ENCODE measurements at regions not wholly inside any gene's neighbourhood (a gene's known extent, or its start where the extent isn't known, plus 50 kb on each side); places are given as distances from the start of the nearest gene placed in this dataset.

DNA sequence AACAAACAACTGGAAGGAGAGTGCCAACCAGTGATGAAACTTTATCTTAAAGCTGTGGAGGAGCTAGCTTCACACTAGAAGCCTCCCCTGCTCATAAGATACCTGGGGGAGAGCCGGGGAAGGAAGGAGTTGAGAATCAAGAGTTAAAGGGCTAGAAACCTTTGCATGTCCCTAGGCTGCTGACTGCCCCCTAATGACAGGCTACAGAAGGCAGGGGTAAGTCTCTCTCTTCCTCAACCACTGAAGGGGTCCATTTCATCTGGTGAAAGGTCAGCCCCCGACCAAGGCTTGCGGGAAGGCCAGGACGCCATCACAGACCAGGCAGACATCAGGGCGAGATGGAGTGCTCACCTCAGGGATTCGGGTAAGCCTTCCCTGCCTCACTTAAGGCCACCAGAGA lies 65.6 kb upstream of the GRHL3 start:
- TF ChIP-seq, protein P1, sequence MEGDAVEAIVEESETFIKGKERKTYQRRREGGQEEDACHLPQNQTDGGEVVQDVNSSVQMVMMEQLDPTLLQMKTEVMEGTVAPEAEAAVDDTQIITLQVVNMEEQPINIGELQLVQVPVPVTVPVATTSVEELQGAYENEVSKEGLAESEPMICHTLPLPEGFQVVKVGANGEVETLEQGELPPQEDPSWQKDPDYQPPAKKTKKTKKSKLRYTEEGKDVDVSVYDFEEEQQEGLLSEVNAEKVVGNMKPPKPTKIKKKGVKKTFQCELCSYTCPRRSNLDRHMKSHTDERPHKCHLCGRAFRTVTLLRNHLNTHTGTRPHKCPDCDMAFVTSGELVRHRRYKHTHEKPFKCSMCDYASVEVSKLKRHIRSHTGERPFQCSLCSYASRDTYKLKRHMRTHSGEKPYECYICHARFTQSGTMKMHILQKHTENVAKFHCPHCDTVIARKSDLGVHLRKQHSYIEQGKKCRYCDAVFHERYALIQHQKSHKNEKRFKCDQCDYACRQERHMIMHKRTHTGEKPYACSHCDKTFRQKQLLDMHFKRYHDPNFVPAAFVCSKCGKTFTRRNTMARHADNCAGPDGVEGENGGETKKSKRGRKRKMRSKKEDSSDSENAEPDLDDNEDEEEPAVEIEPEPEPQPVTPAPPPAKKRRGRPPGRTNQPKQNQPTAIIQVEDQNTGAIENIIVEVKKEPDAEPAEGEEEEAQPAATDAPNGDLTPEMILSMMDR (conservative IDR thresholded peaks at IDR 0.05): no peak
- TF ChIP-seq ZFX (IDR thresholded peaks at IDR 0.05): no peak

Data from C4-2B (cell line).